K562 (cell line): ENCODE measurements at regions not wholly inside any gene's neighbourhood (a gene's known extent, or its start where the extent isn't known, plus 50 kb on each side); places are given as distances from the start of the nearest gene placed in this dataset.

Source experiments
- ATAC-seq: fragments of 200-7000 bp; cut with Tn5 transposase; 3 replicates; pipeline ENCODE4 v1.9.1; 2020; ENCODE audit warnings: moderate library complexity
- BruUV-seq: library from RNA; stranded (reverse); fragments of 400-500 nt; replicated peaks from 2 replicates; lab custom pipeline; 2021; lab: Mats Ljungman, UMichigan
- CTCF ChIA-PET: fragments of 300-600 bp; formaldehyde crosslinking; extraction: SDS; loops from one replicate; lab custom pipeline; 2021; ENCODE audit warnings: low intra/inter-chr PET ratio; lab: Yijun Ruan, JAX
- POLR2A ChIA-PET: fragments of 300-600, 350-650 bp; sonication (Branson Sonifier 250); formaldehyde crosslinking; extraction: SDS; loops from one replicate; lab custom pipeline; 2021; ENCODE audit warnings: antibody characterized with exemption, inconsistent platforms; lab: Yijun Ruan, JAX
- DNase-seq, 4 experiments: peaks; one replicate each; pipeline versions ENCODE4 v3.0.0 to v3.0.0-alpha.2; 2011 to 2018; ENCODE audit warnings: low spot score in 3 of 4, mixed read lengths in 3 of 4; ENCODE audit errors: extremely low read depth in 1 of 4
- FAIRE-seq: peaks from 2 replicates; lab custom pipeline; 2011; peaks lifted over from hg19 to GRCh38; lab: Jason Lieb, UNC
- H2AFZ ChIP-seq: 2 replicates; pipeline ENCODE4 v1.6.0; 2011; ENCODE audit warnings: low read depth, low read length, control low read depth, inconsistent platforms
- H3K27ac ChIP-seq: fragments of 200-600 bp; 3 replicates; pipeline ENCODE4 v1.8.0; 2011; ENCODE audit warnings: low read depth, mild to moderate bottlenecking, control low read depth, inconsistent platforms, low read length, moderate library complexity, mixed read lengths; ENCODE audit errors: extremely low read depth
- H3K27me3 ChIP-seq, 2 experiments: fragments of 300-600 bp in 1 of 2; 2 replicates in 1 of 2; 3 replicates in 1 of 2; pipeline versions ENCODE4 v1.6.0 to v1.8.0; 2011; ENCODE audit warnings: inconsistent platforms in 2 of 2, low read length in 2 of 2, mild to moderate bottlenecking in 1 of 2, mixed read lengths in 1 of 2, moderate library complexity in 1 of 2; ENCODE audit not compliant: control insufficient read depth in 2 of 2, insufficient read depth in 2 of 2
- H3K36me3 ChIP-seq: fragments of 300-600 bp; 3 replicates; pipeline ENCODE4 v1.8.0; 2011; ENCODE audit warnings: mild to moderate bottlenecking, low read length, inconsistent platforms; ENCODE audit not compliant: control insufficient read depth, insufficient read depth
- H3K4me1 ChIP-seq, 2 experiments: fragments of 200-600 bp in 1 of 2; replicated peaks in 1 of 2; 2 replicates in 1 of 2; 3 replicates in 1 of 2; pipeline versions ENCODE4 v1.5.1 to v1.8.0; 2011; ENCODE audit warnings: inconsistent platforms in 2 of 2, low read length in 2 of 2, mild to moderate bottlenecking in 1 of 2, mixed read lengths in 1 of 2, moderate library complexity in 1 of 2; ENCODE audit not compliant: control insufficient read depth in 2 of 2, insufficient read depth in 2 of 2
- H3K4me2 ChIP-seq: 2 replicates; pipeline ENCODE4 v1.6.1; 2011; ENCODE audit warnings: low read length, control low read depth, inconsistent platforms, mixed read lengths; ENCODE audit not compliant: insufficient read depth
- H3K4me3 ChIP-seq: fragments of 200-600 bp; sonication (generic), shearing (Covaris generic); 2 replicates; pipeline ENCODE4 v1.5.1; 2016; ENCODE audit warnings: control low read depth, inconsistent platforms
- H3K79me2 ChIP-seq: fragments of 200-600 bp; 3 replicates; pipeline ENCODE4 v1.8.0; 2011; ENCODE audit warnings: low read length, inconsistent platforms; ENCODE audit not compliant: control insufficient read depth, insufficient read depth
- H3K9ac ChIP-seq, 2 experiments: 2 replicates each; pipeline versions ENCODE4 v1.6.0 to v1.6.1; 2011; ENCODE audit warnings: low read depth in 2 of 2, low read length in 2 of 2, control low read depth in 1 of 2, inconsistent platforms in 1 of 2, mild to moderate bottlenecking in 1 of 2, mixed read lengths in 1 of 2; ENCODE audit not compliant: insufficient read depth in 1 of 2
- H3K9me1 ChIP-seq: one replicate; pipeline ENCODE4 v1.6.0; 2011; ENCODE audit warnings: inconsistent platforms, mild to moderate bottlenecking, low read length, moderate library complexity; ENCODE audit not compliant: control insufficient read depth, insufficient read depth
- H3K9me3 ChIP-seq: replicated peaks from 2 replicates; pipeline ENCODE4 v1.5.1; 2011; ENCODE audit warnings: low read depth, low read length, inconsistent platforms; ENCODE audit not compliant: control insufficient read depth, insufficient read depth
- H4K20me1 ChIP-seq: replicated peaks from 2 replicates; pipeline ENCODE4 v1.6.1; 2011; ENCODE audit warnings: low read length, inconsistent platforms, mixed read lengths; ENCODE audit not compliant: control insufficient read depth, insufficient read depth
- CSDE1 ChIP-seq, 2 experiments: fragments of 450-650 bp; IDR thresholded peaks; 2 replicates each; pipeline ENCODE4 v1.6.1; 2016; ENCODE audit warnings: mild to moderate bottlenecking in 1 of 2
- E2F6 ChIP-seq, 2 experiments: IDR thresholded peaks; 2 replicates each; pipeline ENCODE4 v1.6.1; 2011; ENCODE audit warnings: borderline replicate concordance in 1 of 2, control low read depth in 1 of 2, low read depth in 1 of 2, low read length in 1 of 2, mild to moderate bottlenecking in 1 of 2, mixed read lengths in 1 of 2, moderate library complexity in 1 of 2; ENCODE audit not compliant: insufficient read depth in 1 of 2, insufficient read length in 1 of 2, poor library complexity in 1 of 2, severe bottlenecking in 1 of 2; ENCODE audit errors: extremely low read depth in 1 of 2
- HINFP ChIP-seq: fragments of 450-650 bp; conservative IDR thresholded peaks from 2 replicates; pipeline ENCODE4 v1.6.1; 2016; ENCODE audit warnings: missing genetic modification characterization, low read depth, mild to moderate bottlenecking, control low read depth, missing compliant biosample characterization
- ILF3 ChIP-seq: fragments of 450-650 bp; IDR thresholded peaks from 2 replicates; pipeline ENCODE4 v1.6.1; 2018; ENCODE audit warnings: antibody characterized with exemption, mild to moderate bottlenecking, moderate library complexity, borderline replicate concordance
- LEF1 ChIP-seq: fragments of 450-650 bp; IDR thresholded peaks from 2 replicates; pipeline ENCODE4 v1.6.1; 2016; ENCODE audit warnings: mild to moderate bottlenecking
- SMAD1 ChIP-seq: fragments of 150-350 bp; IDR thresholded peaks from 2 replicates; pipeline ENCODE4 v1.6.1; 2014; ENCODE audit warnings: low read length, low read depth; ENCODE audit not compliant: partially characterized antibody
- TCFL5 ChIP-seq: fragments of 250-450 bp; sonication (Bioruptor Pico); conservative IDR thresholded peaks from 2 replicates; pipeline ENCODE4 v1.6.1; 2021; ENCODE audit warnings: mild to moderate bottlenecking, moderate library complexity, matching md5 sums
- ZNF449 ChIP-seq: fragments of 250-450 bp; sonication (Bioruptor Pico); IDR thresholded peaks from 2 replicates; pipeline ENCODE4 v1.8.0; 2022; ENCODE audit warnings: moderate library complexity, mild to moderate bottlenecking, inconsistent platforms
- ZNF561 ChIP-seq: fragments of 450-650 bp; formaldehyde crosslinking; conservative IDR thresholded peaks from 2 replicates; pipeline ENCODE4 v1.4.0; 2020; ENCODE audit warnings: mild to moderate bottlenecking, moderate library complexity
- WGBS: fragments of 100-300 bp; shearing (Covaris generic); methylation state at CpG from one replicate; pipeline ENCODE4 v1.1.6; 2016; ENCODE audit warnings: low coverage, mixed read lengths; ENCODE audit not compliant: insufficient coverage; ENCODE audit errors: missing lambda C conversion rate; 5-methylcytosine and 5-hydroxymethylcytosine counted together
- in situ Hi-C: fragments of 300-500 bp; cut with MboI; formaldehyde crosslinking; loops from 4 replicates; pipeline ENCODE4 v1.15.0; 2018; ENCODE audit warnings: inconsistent platforms, mixed read lengths
- intact Hi-C: fragments of 100-400 bp; cut with micrococcal nuclease; formaldehyde crosslinking; loops from 2 replicates; pipeline ENCODE4 v1.14.2; 2022
- TF ChIP-seq, protein P1 (sequence below): fragments of 250-450 bp; sonication (Bioruptor Pico); IDR thresholded peaks from 2 replicates; pipeline ENCODE4 v1.5.0; 2021
- TF ChIP-seq, protein P2 (sequence below), 2 experiments: fragments of 450-650 bp in 1 of 2; sonication (generic) in 1 of 2; formaldehyde crosslinking in 1 of 2; IDR thresholded peaks in 1 of 2; conservative IDR thresholded peaks in 1 of 2; 2 replicates each; pipeline versions ENCODE4 v1.6.1 to v1.8.1; 2016 to 2023; ENCODE audit warnings: mild to moderate bottlenecking in 2 of 2, moderate library complexity in 2 of 2, inconsistent platforms in 1 of 2, missing genetic modification reagents in 1 of 2

GRCh38 chr7:32316839-32317238 is 173.3 kb downstream of the LSM5 start (continued):
- no peak for TF ChIP-seq HINFP (tag)
- TF ChIP-seq ZNF449 (CRISPR knock-in tag) = no peak
- no peak for TF ChIP-seq ZNF561 (CRISPR knock-in tag)

DNA sequence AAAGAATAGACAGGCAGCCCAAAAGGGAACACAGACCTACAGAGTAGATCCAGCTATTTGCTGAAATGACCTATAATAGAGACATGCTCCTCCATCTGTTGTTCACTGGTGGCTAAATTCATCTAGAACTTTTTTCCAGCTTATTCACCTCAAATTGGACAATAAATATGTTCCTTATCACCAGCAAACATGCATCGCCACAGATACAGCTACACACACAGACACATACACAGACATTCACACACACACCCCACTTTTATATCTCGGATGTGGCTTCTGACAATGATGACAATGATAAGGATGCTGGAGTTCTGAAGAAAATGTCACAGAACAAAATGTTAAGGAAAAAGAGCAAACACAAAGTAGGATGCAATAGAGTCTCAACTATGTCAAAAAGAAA is 175.4 kb downstream of the LSM5 start:
- Histone ChIP-seq H4K20me1 (no peaks in the 10 kb centered on the region), H3K79me2 (no peaks in the 10 kb centered on the region), H3K4me2 (no peak overlapping the region), H3K36me3 (no peaks in the 10 kb centered on the region), H3K4me3 (no peak overlapping the region), H3K27ac (no peak overlapping the region), H2AFZ (no peak overlapping the region), H3K9ac (no peak overlapping the region), H3K9me3 (no peaks in the 10 kb centered on the region), H3K4me1 (no peaks in the 10 kb centered on the region; a peak in 1 of 5 replicates), H3K27me3 (peaks cover 7 to 16% of the 10 kb centered on the region in 2 experiments; a peak in 4 of 5 replicates), H3K9me1 (no peaks in the 10 kb centered on the region)
- ChIA-PET POLR2A (no interaction called here), CTCF (no interaction called here)
- TF ChIP-seq, protein P1, sequence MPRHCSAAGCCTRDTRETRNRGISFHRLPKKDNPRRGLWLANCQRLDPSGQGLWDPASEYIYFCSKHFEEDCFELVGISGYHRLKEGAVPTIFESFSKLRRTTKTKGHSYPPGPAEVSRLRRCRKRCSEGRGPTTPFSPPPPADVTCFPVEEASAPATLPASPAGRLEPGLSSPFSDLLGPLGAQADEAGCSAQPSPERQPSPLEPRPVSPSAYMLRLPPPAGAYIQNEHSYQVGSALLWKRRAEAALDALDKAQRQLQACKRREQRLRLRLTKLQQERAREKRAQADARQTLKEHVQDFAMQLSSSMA (CRISPR knock-in tag) = no peak
- no peak for TF ChIP-seq LEF1
- no peak for TF ChIP-seq E2F6 (IDR thresholded peaks at IDR 0.05; ENCODE audit: borderline replicate concordance in 1 of 2, extremely low read depth in 1 of 2, insufficient read depth in 1 of 2, insufficient read length in 1 of 2, low read depth in 1 of 2, low read length in 1 of 2, poor library complexity in 1 of 2, severe bottlenecking in 1 of 2)
- no peak for TF ChIP-seq ILF3
- TF ChIP-seq TCFL5 (CRISPR knock-in tag) = no peak
- TF ChIP-seq, protein P2, sequence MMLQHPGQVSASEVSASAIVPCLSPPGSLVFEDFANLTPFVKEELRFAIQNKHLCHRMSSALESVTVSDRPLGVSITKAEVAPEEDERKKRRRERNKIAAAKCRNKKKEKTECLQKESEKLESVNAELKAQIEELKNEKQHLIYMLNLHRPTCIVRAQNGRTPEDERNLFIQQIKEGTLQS (IDR thresholded peaks at IDR 0.05) = no peak
- TF ChIP-seq, protein P2 (CRISPR knock-in tag; conservative IDR thresholded peaks at IDR 0.05) = no peak
- TF ChIP-seq SMAD1 = no peak
- TF ChIP-seq CSDE1 (IDR thresholded peaks at IDR 0.05) = no peak
- intact Hi-C loops (no loop called here), in situ Hi-C loops (no loop called here)
- ATAC-seq = no peak
- FAIRE-seq = no peak
- DNase-seq = no peak
- 0% methylated on average over 2 of the region's 2 CpGs for WGBS
- no TSS peak for BruUV-seq
